HS-27A (cell line): ENCODE measurements at regions not wholly inside any gene's neighbourhood (a gene's known extent, or its start where the extent isn't known, plus 50 kb on each side); places are given as distances from the start of the nearest gene placed in this dataset.

Experiments
- DNase-seq: peaks from one replicate; pipeline ENCODE4 v3.0.0-alpha.2; 2012; ENCODE audit warnings: low read depth, missing footprints

DNA sequence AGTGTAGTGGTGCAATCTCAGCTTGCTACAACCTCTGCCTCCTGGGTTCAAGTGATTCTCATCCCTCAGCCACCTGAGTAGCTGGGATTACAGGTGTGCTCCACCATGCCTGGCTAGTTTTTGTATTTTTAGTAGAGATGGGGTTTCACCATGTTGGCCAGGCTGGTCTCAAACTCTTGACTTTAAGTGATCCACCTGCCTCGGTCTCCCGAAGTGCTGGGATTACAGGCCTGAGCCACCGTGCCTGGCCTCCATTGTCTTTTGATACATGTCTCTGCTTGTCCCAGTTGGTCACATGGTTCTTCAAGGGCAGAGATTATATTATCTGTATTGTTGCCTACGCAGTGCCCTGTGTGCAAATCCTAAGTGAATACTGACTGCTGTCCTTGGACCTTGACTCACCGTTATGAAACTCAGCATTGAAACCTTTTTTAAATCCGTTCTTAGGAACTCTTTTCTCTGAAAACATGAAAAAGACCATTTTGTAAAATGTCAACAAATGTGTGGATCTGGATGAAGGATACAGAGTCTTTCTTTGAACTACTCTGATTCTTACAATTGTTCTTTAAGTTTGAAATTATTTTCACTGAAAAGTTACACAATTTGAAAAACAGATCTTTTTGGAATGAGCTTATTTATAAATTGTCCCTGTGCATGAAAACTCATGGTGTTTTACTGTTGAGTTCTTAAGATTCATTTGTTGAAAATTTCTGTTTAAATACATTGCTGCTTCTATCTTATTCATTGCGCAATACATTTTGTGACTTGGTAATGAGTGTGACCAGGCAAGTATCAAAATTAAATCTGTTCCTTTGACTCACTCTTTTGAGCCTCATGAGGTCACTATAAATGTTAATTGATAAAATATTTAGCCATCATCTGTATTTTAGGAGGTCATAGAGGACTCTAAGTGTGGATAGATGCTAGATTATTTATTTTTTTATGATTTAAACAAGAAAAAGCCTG lies 293.5 kb downstream of the UTRN start:
- DNase-seq, result no peak

DNA sequence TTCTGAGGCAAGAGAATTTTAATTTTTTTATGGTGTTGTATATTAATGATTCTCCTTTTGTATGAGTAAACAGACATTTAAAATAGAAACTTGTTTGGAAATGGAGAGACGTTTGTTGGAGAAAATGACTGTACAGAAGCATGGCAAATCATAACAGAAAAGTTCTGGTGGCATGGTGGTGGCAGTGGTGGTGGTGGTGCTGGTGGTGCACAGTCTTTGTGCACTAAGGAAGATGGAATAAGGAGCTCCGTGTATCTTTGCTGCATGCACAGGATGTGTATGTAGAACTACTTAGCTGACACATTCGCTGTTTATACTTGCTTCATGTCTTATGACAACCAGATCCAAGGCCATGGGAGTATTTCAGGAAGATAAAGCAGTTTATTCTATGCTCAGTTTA lies 294.9 kb downstream of the UTRN start:
- DNase-seq, result no peak

DNA sequence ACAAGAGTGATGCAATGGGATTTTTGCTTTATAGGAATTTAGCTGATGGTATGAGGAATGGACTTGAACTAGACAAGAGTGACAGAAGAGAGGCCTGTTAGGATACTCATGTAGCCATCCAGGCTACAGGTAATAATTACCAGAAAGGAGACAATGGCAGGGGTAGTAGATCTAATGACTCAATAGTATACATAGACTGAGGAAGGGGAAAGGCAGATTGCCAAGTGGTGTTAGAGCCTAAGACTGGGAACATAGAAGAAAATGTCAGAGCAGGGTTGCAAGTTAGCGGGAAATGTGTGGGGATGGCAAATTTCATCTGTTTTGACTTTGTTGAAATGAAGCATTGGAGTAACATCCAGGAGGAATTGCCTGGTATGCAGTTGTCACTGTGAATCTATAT lies 295.6 kb downstream of the UTRN start:
- no peak for DNase-seq

DNA sequence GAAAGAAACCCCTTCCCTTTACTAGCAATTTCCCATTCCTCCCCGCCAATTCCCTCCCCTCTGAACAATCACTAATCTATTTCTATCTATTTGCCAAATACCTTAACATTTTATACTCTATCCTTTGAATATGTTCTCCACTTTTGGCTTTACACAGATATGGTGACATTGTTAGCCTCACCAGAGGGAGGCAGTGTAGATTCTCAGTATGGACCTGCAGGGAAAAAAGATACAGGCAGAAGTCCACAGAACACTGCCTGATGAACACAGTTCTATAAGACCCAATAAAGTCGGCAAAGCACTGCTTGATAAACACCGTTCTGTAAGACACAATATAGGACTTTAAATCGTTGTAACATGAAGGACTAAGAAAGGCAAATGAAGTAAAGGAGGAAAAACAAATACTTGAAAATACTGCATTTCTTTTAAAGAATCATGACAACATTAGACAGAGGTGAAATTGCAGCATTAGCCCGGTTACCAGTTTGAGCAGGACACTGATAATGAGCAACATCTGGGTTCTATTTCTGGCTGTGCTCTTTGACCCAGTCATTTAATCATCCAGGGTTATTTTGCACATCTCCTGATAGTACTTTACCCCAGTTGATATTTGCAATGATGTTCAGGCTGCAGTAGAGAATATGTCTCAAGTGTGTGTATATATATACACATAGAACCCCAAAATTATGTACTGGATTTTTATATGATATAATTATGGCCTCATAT lies 296.8 kb downstream of the UTRN start:
- no peak for DNase-seq

DNA sequence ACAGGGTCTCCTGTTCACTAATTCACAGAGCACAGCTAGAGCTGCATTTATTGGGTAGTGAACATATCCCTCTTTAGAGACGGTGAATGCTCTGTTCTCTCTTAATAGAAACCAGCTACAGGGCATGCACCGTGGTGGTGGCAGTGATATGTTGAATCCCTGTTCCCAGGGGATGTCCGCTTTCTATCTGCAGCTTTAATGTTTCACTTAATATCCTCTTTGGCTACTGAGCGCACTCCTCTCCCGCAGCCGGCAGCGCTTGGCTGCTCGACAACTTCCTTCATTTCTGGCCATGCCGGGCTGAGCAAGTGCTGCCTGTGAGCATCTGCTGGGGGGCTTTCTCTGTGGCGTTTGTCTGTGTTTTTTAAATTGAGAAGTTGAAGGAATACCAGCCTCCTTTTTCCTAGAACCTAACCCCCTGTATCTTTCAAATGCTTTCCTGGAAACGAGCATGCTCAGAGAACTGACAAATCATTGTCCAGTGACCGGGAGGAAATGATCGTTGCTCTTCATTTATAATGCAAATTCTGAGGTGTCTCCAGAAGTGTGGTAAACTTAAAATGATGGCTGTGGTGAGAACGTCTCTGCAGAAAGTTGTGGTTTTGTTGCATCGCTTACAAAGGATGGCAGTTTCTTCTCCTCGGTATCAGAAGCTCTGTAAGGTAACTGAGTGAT lies 297.9 kb downstream of the UTRN start:
- DNase-seq, result no peak

DNA sequence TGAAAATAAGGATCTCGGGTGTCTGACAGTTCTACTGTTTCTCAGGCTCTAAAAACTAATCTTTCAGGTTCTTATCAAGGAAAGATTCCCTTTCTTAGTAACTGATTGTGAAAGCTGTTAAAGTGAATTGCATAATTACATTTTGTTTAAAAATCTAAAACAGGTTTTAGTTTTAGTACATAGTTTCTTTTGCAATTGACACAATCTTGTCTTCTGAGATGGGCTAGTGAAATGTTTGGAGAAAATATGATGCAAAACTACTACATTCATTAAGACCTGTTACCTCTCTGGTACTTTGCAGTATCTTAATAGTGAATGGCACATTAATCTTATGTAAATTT lies 298.4 kb downstream of the UTRN start:
- DNase-seq, result no peak

DNA sequence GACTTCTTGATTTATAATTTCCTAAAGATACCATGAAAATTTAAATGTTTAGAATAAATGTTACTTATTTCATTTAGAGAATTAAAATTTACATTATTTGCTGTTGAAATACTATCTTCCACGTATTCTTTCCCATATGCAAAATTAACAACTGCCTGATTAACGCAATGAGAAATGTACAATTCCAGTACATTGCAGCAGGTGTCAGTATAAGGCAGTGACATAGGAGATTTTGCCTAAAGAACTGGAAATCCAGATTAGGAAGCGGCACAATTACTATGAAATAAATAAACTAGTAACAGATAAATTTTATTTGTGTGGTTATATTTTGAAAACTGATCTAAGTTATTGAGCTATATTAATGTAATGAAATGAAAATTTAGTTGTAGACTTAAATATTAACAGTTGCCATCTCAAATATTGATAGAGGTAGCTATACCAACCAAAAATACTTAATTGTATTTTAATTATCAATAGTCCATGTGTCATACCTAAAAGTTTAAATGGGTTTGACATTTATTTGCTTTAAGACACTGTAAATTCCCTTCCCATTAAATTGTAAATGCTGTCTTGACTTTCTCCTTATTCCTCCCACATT lies 300.2 kb downstream of the UTRN start:
- peak; percentile 12 for DNase-seq

DNA sequence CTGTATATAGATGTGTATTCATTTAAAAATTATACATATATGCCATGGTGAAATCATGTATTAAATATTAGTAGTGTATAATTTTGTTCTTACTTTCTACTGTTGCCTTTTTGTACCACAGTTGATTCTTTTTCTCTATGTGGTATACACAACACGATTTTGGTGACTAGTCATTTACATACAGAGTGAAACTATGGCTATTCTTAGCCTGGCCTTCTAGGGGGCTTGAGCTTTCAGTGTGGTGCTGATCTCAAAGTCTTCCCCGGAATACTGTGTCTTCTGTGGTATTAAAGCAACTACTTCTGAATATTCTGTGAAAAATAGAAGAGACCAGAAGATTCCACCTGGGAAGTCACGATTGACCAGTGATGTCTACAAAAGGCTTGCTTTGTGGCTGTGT lies 301.9 kb downstream of the UTRN start:
- no peak for DNase-seq

DNA sequence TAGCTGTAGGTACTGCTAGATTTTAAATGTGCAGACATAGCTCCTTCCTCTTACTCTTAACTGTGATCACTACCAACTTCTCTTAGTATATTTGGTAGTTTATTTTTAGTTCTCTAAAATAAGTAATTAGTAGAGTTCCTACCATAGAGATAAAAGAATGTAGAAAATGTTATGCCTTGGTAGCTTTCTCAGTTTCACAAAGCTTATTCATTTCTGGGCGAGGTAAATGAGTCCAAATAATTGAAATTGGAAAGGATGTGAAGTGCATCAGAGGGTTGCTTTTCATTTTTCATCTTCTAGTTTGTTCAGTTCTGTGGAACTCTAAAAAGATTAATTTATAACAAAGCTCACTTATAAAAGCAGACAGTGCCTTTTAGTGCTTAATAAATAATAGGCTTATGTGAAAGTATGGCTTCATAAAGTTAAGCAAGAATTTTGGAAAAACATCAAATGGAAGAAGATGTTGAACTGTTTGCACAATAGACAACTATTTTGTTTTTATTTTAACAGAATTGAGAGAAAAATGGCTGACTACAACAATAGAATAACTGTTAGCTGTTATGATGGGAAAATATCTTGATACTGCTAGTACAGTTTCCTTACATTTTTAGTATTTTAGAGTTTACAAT lies 303.7 kb downstream of the UTRN start:
- DNase-seq, result no peak

DNA sequence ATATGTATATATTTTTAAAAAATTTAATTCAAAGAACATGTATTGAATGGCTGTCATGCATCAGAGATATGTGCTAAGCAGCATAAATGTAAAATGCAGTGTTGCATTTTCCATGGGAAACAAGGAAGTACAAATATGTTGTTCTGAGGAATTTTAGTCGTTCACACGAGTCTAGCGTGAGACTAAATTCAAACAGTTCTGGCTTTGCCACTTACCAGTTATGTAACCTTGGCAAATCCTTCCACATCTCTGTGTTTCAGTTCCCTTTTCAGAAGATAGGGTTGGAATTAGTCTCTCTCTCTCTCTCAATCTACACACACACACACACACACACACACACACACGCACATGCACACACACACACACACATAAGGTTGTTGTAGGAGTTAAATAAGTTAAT lies 305.4 kb downstream of the UTRN start:
- DNase-seq, result no peak

DNA sequence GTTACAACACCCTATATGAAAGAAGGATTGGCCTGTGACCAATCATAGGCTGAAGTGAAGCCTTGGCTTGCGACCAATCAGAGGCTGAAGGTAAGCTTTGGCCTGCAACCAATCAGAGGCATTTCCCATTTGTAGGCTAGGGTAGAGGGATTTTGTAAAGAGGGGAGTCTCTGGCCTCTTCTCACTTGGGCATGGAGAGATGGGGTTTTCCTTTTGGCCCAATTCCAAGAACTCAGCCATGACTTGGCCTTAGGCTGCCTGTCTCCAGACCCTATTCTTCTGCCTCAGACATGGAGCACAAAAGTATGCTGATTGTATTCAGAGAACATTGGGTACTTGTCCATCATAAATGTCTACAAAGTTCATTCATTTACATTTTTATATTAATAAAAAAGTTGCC lies 308.3 kb downstream of the UTRN start:
- no peak for DNase-seq

DNA sequence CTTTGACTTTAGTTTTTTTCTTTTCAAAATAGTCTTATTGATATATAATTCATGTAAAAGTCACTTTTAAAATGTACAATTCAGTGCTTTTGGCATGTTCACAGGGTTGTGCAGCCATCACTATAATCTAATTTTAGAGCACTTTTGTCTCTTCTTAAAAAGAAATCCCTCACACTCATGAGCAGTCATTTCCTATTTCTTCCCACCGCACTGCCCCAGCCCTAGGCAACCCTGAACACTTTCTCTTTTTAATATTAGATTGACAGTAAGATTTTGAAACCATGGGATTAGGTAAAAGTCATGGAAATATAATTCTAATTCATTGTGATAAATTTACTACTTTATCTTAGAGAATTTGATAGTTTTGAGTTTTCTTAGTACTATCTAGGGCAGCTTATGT lies 309.4 kb downstream of the UTRN start:
- no peak for DNase-seq

DNA sequence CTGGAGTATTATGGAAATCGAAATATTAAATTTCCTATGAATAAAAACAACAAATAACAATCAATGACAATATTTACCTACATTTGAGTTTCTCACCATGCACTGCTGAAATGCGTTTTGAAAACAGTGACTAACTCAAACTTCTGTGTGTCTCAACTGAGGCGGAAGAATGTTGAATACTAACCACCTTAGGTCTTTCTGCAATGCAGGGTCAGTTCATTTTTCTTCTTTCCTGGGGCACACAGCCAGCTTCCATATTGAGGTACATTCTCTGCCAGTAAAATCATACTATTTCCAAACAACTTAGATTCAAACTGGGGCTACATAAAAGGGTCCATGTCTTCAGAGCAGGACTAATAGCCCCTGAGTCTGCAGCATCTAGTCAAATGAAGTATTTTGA lies 310.1 kb downstream of the UTRN start:
- no peak for DNase-seq

DNA sequence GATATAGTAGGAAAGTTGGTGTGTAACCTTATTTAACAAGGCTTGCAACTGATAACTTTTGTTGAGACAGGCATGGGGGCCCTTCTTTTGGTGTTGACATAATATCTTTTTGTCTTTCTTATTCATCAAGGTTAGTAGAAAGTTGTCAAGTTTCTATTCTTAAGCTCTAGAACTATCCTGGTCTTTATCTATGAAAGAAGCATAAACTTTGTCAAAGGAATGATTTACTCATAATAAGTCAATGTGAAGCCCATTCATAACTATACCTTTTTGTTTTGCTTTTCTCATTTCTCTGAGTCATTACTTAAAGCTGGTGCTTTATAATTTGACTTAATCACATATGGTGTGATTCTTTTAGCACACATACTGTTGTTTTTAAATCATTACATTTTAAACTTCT lies 312.4 kb downstream of the UTRN start:
- no peak for DNase-seq

DNA sequence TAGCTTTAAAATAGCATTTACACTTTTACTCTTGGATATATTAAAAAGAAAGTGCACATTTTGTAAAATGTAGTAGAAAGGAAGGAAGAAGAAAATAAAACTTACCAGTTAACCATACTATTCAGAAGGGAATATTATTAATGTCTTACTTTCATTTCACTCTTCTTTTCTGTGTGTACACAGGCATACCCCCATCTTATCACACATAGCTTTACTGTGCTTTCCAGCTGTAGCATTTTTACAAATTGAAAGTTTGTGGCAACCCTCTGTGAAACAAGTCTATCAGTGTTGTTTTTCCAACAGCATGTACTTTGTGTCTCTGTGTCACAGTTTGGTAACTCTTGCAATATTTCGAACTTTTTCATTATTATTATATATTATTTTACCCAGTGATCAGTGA lies 314.5 kb downstream of the UTRN start:
- DNase-seq, result no peak

DNA sequence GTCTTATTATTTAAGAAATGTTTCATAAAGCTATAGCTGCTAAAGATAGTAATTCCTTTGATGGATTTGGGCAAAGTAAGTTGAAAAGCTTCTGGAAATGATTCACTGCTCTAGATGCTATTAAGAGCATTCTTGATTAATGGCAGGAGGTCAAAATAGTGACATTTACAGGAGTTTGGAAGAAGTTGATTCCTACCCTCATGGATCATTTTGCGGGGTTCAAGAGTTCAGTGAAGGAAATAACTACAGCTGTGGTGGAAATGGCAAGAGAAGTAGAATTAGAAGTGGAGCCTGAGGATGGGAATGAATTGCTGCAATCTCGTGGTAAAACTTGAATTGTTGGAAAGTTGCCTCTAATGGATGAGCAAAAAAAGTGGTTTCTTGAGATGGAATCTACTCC lies 316.1 kb downstream of the UTRN start:
- DNase-seq, result no peak

DNA sequence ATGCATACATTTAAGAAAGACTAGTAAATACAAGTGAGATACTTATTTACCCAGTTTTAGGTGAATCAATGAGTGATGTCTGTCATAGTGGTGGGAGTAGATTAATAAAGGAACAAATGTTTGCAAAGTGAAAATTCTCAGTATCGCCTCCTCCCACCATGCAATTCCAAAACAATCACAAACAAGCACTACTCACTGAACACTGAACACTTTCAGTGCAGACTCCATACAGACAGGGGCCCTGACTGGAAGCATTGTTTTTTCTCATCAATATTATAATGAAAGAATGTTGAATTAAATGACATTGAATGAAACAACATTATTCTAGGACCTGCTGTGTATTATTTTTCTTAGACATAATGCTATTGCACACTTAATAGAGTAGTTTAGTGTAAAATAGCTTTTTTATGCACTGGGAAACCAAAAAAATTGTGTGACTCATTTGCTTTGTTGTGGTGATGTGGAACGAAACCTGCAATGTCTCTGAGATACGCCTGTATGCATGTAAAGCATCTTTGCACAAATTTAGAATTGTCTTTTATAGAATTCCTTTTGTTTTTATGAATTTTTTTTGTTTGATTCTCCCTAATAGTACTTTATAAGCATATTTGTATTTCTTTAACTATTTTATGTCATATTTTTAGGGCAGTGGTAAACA lies 317.5 kb downstream of the UTRN start:
- DNase-seq, result no peak

DNA sequence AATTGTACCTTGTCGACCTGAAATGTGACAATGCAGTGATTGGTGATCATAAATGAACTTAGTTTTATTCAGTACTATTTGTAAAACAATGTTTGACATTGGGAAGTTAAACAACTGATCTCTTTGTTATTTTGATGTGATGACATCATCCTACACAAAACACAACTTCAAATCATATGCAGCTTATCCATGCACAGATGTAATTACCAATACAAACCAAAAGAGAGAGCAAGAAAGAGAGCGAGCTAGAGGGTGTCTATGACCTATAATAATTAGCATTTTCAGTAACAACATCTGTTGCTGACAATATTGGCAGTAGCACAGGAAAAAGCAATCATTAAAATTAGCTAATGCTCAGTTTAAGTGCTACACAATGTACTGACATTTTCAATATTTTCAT lies 320.9 kb downstream of the UTRN start:
- DNase-seq, result no peak

DNA sequence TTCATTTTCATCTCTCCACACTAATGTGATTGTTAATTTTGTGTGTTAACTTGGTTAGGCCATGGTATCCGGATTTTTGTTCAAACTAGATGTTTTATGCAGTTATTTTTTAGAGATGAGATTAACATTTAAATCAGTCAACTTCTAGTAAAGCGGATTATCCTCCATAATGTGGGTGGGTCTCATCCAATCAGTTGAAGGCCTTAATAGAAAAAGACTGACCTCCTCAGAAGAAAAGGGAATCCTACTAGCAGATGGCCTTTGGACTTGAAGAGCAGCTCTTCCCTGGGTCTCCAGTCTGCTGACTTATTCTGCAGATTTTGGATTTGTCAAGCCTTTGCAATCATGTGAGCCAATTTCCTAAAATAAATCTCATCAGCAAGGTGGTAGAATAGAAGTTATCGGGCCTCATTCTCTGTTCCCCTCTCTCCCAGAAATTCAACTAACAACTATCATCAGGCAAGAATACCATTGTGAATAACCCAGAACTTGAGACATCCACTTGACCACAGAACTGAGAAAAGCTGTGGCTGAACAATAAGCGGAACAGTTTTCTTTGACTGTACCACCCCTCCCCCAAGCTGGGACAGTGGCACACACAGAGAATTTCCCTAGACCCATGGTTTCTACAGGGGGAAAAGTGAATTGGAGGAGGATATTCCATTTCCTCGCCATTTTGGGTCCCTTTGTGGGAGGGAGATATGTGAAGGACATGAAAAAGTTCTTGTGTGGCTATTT lies 323.0 kb downstream of the UTRN start:
- no peak for DNase-seq

DNA sequence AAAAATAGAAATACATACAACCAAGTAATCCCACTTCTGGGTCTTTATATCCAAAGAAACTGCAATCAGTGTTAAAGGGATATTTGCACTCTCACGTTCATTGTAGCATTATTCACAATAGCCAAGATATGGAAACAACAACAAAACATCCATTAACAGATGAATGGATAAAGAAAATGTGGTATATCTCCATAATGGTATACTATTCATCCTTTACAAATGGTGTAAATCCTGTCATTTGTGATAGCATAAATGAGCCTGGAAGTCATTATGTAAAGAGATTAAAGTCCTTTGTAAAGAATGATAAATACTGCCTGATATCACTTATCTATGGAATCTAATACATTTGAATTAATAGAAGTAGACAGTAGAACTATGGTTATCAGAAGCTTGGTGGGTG lies 327.7 kb downstream of the UTRN start:
- DNase-seq, result no peak

DNA sequence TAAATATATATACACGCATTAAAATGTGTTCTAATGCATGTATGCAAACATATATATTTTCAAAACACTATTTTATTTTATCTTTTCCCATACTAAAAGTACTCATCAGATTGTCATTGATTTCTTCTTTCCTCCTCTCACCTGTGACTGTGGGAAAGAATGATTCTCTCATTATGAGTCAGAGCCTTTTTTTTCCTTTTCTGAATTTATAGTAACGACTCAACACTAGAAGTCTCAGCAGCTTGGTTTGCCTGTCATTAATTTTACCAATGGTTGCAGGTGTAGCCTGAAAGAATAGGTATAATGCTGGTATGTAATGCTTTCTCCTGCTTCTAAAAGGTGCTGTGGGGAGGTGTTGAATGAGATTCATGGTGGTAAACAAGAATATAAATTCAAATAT lies 328.7 kb downstream of the UTRN start:
- DNase-seq, result no peak
